Middle frontal gyrus (tissue), 1 donor: ENCODE measurements at regions not wholly inside any gene's neighbourhood (a gene's known extent, or its start where the extent isn't known, plus 50 kb on each side); places are given as distances from the start of the nearest gene placed in this dataset.
"Not testable (repeated sequence)": the region's sequence is repeated elsewhere in the genome, so short reads cannot be mapped to it uniquely, and the experiment has no call there.

Source experiments
- DNase-seq: peaks from one replicate; pipeline ENCODE4 v3.0.0-alpha.2; 2015; ENCODE audit warnings: low spot score; ENCODE audit errors: extremely low spot score

- DNase-seq = not testable (repeated sequence)
Measured at GRCh38 chr4:138332415-138332814, 90.3 kb upstream of the SLC7A11 start.

GRCh38 chr4:138330531-138330930 is 88.4 kb upstream of the SLC7A11 start:
- no peak for DNase-seq

GRCh38 chr4:138329506-138330070 is 87.4 kb upstream of the SLC7A11 start:
- no peak for DNase-seq

GRCh38 chr4:138327338-138327737 is 85.2 kb upstream of the SLC7A11 start:
- no peak for DNase-seq

- DNase-seq = no peak
Measured at GRCh38 chr4:138320831-138321230, 78.7 kb upstream of the SLC7A11 start.

- DNase-seq = no peak
Measured at GRCh38 chr4:138320030-138320429, 77.9 kb upstream of the SLC7A11 start.

- DNase-seq = no peak
Measured at GRCh38 chr4:138317175-138317748, 75.1 kb upstream of the SLC7A11 start.

GRCh38 chr4:138312536-138312911 is 70.4 kb upstream of the SLC7A11 start:
- no peak for DNase-seq

GRCh38 chr4:138311771-138312535 is 69.8 kb upstream of the SLC7A11 start:
- no peak for DNase-seq

GRCh38 chr4:138310991-138311390 is 68.8 kb upstream of the SLC7A11 start:
- DNase-seq = no peak

- DNase-seq = no peak
Measured at GRCh38 chr4:138310498-138310897, 68.3 kb upstream of the SLC7A11 start.

- DNase-seq = no peak
Measured at GRCh38 chr4:138308356-138308755, 66.2 kb upstream of the SLC7A11 start.

- DNase-seq = no peak
Measured at GRCh38 chr4:138307319-138307718, 65.2 kb upstream of the SLC7A11 start.

- DNase-seq = no peak
Measured at GRCh38 chr4:138305050-138305449, 62.9 kb upstream of the SLC7A11 start.

GRCh38 chr4:138301536-138301935 is 59.4 kb upstream of the SLC7A11 start:
- no peak for DNase-seq

- DNase-seq = no peak
Measured at GRCh38 chr4:138300616-138301015, 58.5 kb upstream of the SLC7A11 start.

GRCh38 chr4:138299881-138300280 is 57.7 kb upstream of the SLC7A11 start:
- DNase-seq = no peak

- DNase-seq = no peak
Measured at GRCh38 chr4:138298866-138299265, 56.7 kb upstream of the SLC7A11 start.

GRCh38 chr4:138298431-138298830 is 56.3 kb upstream of the SLC7A11 start:
- DNase-seq = no peak

GRCh38 chr4:138297743-138298405 is 55.7 kb upstream of the SLC7A11 start:
- no peak for DNase-seq

- no peak for DNase-seq
Measured at GRCh38 chr4:138292321-138292720, 50.2 kb upstream of the SLC7A11 start.
